Dendritic cell treated with granulocyte-macrophage colony-stimulating factor and Interleukin-4, amounts not matched to agents 40 ng/mL and 50 ng/mL, for 4 days (primary cell): ENCODE measurements at regions not wholly inside any gene's neighbourhood (a gene's known extent, or its start where the extent isn't known, plus 50 kb on each side); places are given as distances from the start of the nearest gene placed in this dataset.

Source experiments
- H3K27ac Mint-ChIP-seq: one replicate; pipeline ENCODE4 v1.8.0; 2022; ENCODE audit warnings: mild to moderate bottlenecking, mixed read lengths
- H3K27me3 Mint-ChIP-seq: one replicate; pipeline ENCODE4 v1.8.0; 2022; ENCODE audit warnings: mild to moderate bottlenecking, mixed read lengths
- H3K36me3 Mint-ChIP-seq: one replicate; pipeline ENCODE4 v1.8.0; 2022; ENCODE audit warnings: low read depth, mixed read lengths
- H3K4me1 Mint-ChIP-seq: one replicate; pipeline ENCODE4 v1.8.0; 2022; ENCODE audit warnings: low read depth, mixed read lengths
- H3K4me3 Mint-ChIP-seq: one replicate; pipeline ENCODE4 v1.8.0; 2022; ENCODE audit warnings: mild to moderate bottlenecking, moderate library complexity, mixed read lengths
- H3K9me3 Mint-ChIP-seq: one replicate; pipeline ENCODE4 v1.8.0; 2022; ENCODE audit warnings: mixed read lengths
- intact Hi-C: fragments of 100-400 bp; cut with micrococcal nuclease; formaldehyde crosslinking; loops from one replicate; pipeline ENCODE4 v1.15.0; 2022

DNA sequence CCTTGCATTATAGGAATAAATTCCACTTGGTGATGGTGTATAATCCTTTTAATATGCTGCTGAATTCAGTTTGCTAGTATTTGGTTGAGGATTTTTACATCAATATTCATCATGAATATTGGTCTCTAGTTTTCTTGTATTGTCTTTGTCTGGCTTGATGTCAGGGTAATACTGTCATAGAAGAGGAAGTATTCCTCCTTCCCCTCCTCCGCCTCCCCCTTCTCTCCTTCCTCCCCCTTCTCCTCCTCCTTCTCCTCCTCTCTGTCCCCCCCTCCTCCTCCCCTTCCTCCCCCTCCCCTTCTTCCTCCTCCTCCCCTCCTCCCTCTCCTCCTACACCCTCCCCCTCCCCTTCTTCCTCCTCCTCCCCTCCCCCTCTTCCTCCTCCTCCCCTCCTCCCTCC is 65.8 kb downstream of the RGS12 start:
- Mint-ChIP-seq H3K4me3 (no peak overlapping the region), H3K9me3 (peaks cover 9% of the 10 kb centered on the region), H3K4me1 (peaks cover 38% of the 10 kb centered on the region), H3K27ac (no peak overlapping the region), H3K36me3 (no peaks in the 10 kb centered on the region), H3K27me3 (peaks cover 17% of the 10 kb centered on the region)
- intact Hi-C loops: no loop called here

- H3K27ac Mint-ChIP-seq: no peak overlapping the region
- peaks cover 38% of the 10 kb centered on the region for H3K4me1 Mint-ChIP-seq
- H3K4me3 Mint-ChIP-seq: no peak overlapping the region
These were observed 68.0 kb downstream of the RGS12 start for GRCh38 chr4:3360777-3361176.

GRCh38 chr4:3361406-3361805 is 68.6 kb downstream of the RGS12 start:
- Mint-ChIP-seq H3K9me3 (peaks cover 9% of the 10 kb centered on the region), H3K4me1 (peaks cover 45% of the 10 kb centered on the region), H3K4me3 (no peak overlapping the region), H3K27me3 (peaks cover 37% of the 10 kb centered on the region), H3K27ac (no peak overlapping the region), H3K36me3 (no peaks in the 10 kb centered on the region)
- intact Hi-C loops: no loop called here

More at GRCh38 chr4:3360777-3361176, 68.0 kb downstream of the RGS12 start:
- Mint-ChIP-seq H3K9me3 (peaks cover 9% of the 10 kb centered on the region), H3K36me3 (no peaks in the 10 kb centered on the region), H3K27me3 (peaks cover 32% of the 10 kb centered on the region)
- intact Hi-C loops: no loop called here

GRCh38 chr4:3361896-3362295 is 69.1 kb downstream of the RGS12 start:
- peak overlapping the region; percentile 4 for H3K27ac Mint-ChIP-seq
- intact Hi-C loops: no loop called here
- H3K9me3 Mint-ChIP-seq: peaks cover 9% of the 10 kb centered on the region
- H3K36me3 Mint-ChIP-seq: no peaks in the 10 kb centered on the region
- H3K4me1 Mint-ChIP-seq: peaks cover 46% of the 10 kb centered on the region
- no peak overlapping the region for H3K4me3 Mint-ChIP-seq
- H3K27me3 Mint-ChIP-seq: peaks cover 42% of the 10 kb centered on the region

- H3K27me3 Mint-ChIP-seq: peaks cover 49% of the 10 kb centered on the region
- intact Hi-C loops: no loop called here
- no peak overlapping the region for H3K4me3 Mint-ChIP-seq
- peak overlapping the region; percentile 4 for H3K27ac Mint-ChIP-seq
- no peaks in the 10 kb centered on the region for H3K36me3 Mint-ChIP-seq
- peaks cover 1% of the 10 kb centered on the region for H3K9me3 Mint-ChIP-seq
- H3K4me1 Mint-ChIP-seq: peaks cover 46% of the 10 kb centered on the region
These were observed 69.8 kb downstream of the RGS12 start for GRCh38 chr4:3362431-3363287.

- H3K9me3 Mint-ChIP-seq: no peaks in the 10 kb centered on the region
- H3K36me3 Mint-ChIP-seq: no peaks in the 10 kb centered on the region
- peaks cover 58% of the 10 kb centered on the region for H3K27me3 Mint-ChIP-seq
- peak overlapping the region; percentile 71 for H3K27ac Mint-ChIP-seq
- H3K4me3 Mint-ChIP-seq: no peak overlapping the region
- intact Hi-C loops: no loop called here
- H3K4me1 Mint-ChIP-seq: peaks cover 47% of the 10 kb centered on the region
These were observed 70.8 kb downstream of the RGS12 start for GRCh38 chr4:3363411-3364141.

DNA sequence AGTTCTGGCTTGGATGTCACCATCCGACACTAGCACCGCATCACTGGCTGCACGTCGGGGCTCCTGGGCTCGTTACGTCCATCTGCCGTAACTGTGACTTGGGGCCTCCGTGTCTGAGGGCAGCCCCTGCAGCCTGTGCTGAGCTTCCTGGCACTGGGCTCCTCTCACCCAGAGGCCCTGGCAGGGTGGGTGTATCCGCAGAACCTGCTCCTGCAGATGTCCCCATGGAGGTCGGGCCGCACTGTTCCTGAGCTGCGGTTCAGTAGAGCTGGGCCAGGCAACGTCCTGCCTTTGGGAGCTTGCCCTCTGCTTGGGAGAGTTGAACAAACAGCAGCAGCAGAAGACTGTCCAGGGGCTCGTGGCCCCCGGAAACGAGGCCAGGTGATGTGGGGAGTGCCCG is 71.4 kb downstream of the RGS12 start:
- H3K36me3 Mint-ChIP-seq: no peaks in the 10 kb centered on the region
- H3K4me3 Mint-ChIP-seq: no peak overlapping the region
- peaks cover 52% of the 10 kb centered on the region for H3K4me1 Mint-ChIP-seq
- no peaks in the 10 kb centered on the region for H3K9me3 Mint-ChIP-seq
- H3K27ac Mint-ChIP-seq: peak overlapping the region; percentile 71
- peaks cover 61% of the 10 kb centered on the region for H3K27me3 Mint-ChIP-seq
- intact Hi-C loops: no loop called here

DNA sequence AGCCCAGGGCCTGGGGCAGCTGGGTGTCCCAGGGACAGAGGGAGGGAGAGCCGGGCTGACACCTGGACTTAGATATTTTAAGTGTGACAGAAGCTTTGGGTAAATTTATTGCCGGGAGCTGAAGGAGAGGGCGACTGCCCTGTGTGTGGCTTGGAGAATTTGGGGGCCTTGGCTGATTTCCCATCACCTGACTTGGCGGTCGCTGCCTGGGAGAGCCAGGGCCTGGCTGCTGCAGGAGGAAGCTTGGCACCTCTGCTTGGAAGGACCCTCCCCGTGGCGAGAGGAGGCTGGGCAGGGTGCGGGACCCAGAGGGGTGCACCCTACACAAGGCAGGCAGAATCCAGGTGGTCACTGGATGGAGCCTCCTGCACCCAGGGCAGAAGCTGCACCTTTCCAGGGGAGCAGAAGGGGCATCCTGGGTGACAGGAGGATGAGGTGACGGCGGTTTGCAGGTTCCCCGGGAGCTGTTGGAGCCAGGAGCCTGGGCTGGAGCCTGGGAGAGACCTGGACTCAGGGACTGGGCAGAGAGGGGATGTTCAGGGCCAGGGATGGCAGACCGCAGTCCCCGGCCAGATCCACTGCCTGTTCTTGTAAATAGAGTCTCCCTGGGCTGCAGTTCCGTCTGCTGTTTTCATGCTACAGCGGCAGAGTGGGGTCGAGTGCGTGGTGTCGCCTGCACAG is 72.0 kb downstream of the RGS12 start:
- H3K27me3 Mint-ChIP-seq: peaks cover 61% of the 10 kb centered on the region

DNA sequence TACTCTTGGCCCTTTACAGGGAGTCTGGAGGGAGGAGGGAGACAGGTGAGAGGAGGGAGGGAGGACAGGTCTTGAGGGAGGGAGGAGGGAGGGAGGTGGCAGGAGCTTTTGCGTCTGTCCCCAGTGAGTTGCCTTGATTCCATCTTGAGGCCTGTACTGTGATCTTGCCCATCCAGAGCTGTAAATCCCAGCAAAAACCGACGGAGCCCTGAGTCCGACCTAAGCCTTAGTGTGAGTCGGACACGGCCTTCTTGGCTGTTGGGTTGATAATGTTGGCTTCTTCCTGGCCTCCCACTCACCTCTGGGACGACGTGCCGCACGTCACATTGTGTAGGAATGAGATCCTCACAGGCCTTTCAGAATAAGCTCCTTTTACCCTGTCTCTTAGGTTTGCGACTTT is 72.5 kb downstream of the RGS12 start:
- Mint-ChIP-seq H3K4me3 (no peak overlapping the region), H3K27ac (no peak overlapping the region), H3K9me3 (no peaks in the 10 kb centered on the region), H3K27me3 (peaks cover 61% of the 10 kb centered on the region), H3K36me3 (no peaks in the 10 kb centered on the region), H3K4me1 (peaks cover 64% of the 10 kb centered on the region)
- intact Hi-C loops: no loop called here

More for the DNA sequence above, 72.0 kb downstream of the RGS12 start:
- Mint-ChIP-seq H3K9me3 (no peaks in the 10 kb centered on the region), H3K4me1 (peaks cover 58% of the 10 kb centered on the region), H3K27ac (no peak overlapping the region), H3K4me3 (no peak overlapping the region), H3K36me3 (no peaks in the 10 kb centered on the region)
- intact Hi-C loops: no loop called here

DNA sequence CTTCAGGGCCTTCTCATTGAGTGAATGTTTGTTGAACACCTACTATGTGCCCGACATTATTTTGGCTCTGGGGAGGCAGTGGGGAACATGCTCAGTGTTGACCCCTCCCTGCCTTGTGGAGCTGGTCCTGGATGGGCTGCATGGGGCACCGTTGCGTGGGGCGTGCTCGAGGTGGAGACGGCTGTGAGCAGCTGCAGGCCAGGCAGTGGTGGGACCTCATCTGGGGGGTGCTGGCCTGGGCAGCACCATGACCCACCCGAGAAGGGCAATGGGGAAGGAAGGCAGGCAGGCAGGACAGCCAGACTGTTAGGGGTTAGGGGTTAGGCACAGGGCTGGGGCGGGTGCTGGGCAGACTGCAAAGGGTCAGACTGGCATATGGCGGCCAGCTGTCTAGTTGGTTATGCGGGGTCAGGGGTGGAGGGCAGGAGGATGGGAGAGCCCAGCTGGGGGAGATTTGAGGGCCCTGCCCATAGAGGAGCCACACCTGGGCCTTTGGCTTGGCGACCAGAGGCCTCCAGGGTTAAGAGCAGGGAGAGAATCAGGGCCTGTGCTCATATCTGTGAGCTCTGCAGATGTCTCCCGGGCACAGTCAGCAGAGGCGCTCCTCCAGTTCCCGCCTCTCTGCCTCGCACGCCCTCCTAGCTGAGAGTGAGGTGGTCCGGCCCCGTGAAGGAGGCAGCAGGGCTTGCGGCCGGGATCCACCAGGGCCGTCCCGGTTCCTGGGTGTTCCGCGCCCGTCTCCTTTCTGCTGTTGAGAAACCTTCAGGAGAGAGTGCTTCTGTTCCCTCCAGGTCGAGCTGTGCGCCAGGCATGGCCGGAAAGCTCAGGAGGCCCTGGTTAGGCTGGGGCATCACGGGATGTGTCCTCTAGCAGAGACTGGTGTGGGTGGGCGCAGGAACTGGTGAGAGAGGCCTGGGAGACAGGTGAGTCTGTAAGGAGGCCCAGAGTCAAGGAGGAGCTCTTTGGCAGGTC is 73.3 kb downstream of the RGS12 start:
- peaks cover 69% of the 10 kb centered on the region for H3K4me1 Mint-ChIP-seq
- intact Hi-C loops: no loop called here
- no peaks in the 10 kb centered on the region for H3K9me3 Mint-ChIP-seq
- H3K27me3 Mint-ChIP-seq: peaks cover 64% of the 10 kb centered on the region
- H3K27ac Mint-ChIP-seq: peak overlapping the region; percentile 14
- H3K36me3 Mint-ChIP-seq: no peaks in the 10 kb centered on the region
- H3K4me3 Mint-ChIP-seq: no peak overlapping the region

DNA sequence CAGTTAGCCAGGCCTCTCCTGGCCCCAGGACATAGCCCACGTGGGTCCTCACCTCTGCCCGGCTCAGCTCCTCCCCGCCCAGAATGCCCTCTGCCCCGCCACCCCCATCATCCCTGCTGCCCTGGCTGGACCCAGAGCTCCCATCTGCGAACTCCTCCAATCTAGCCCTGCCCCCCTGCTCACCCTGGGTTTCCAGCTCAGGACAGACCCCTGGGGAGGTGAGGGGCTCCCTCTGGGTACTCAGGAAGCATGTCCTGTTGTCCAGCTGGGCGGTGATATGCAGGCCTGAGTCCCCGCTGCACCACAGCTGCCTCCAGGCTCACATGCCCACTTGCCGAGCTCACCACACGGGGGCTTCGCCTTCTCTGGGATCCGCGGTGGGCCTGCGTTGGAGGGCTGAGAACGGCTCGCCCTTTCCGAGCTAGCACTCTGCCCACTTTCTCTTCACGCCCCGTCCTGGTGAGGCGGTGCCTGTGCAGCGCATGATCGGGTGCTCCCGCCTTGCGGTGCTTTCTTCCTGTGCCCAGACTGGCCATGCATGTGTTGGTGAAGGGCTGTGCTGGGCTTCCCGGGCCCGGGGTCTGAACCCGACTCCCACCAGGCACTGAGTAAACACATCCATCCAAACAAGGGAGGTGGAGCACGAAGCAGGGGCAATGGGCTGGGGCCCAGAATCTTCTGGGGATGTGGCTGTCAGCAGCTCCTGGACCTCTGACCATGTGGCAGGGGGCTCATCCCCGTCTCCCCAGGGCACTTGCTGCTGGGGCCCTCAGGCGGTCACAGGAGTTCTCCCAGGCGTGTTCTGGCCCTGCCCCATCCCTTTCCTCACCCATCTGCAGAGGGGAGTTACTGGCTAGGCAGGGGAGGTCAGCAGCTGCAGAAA is 74.3 kb downstream of the RGS12 start:
- Mint-ChIP-seq H3K4me3 (no peak overlapping the region), H3K36me3 (no peaks in the 10 kb centered on the region), H3K4me1 (peaks cover 76% of the 10 kb centered on the region), H3K9me3 (no peaks in the 10 kb centered on the region), H3K27me3 (peaks cover 58% of the 10 kb centered on the region), H3K27ac (peak overlapping the region; percentile 75)
- intact Hi-C loops: no loop called here

GRCh38 chr4:3367866-3368265 is 73.9 kb upstream of the HGFAC start:
- intact Hi-C loops: no loop called here
- no peak overlapping the region for H3K4me3 Mint-ChIP-seq
- peaks cover 76% of the 10 kb centered on the region for H3K4me1 Mint-ChIP-seq
- H3K27me3 Mint-ChIP-seq: peaks cover 53% of the 10 kb centered on the region
- H3K9me3 Mint-ChIP-seq: no peaks in the 10 kb centered on the region
- H3K36me3 Mint-ChIP-seq: no peaks in the 10 kb centered on the region
- H3K27ac Mint-ChIP-seq: peak overlapping the region; percentile 75
